WTC11 (cell line): ENCODE measurements at regions not wholly inside any gene's neighbourhood (a gene's known extent, or its start where the extent isn't known, plus 50 kb on each side); places are given as distances from the start of the nearest gene placed in this dataset.

ENCODE experiments used
- ATAC-seq: fragments of 200-7000 bp; cut with Tn5 transposase; 2 replicates; pipeline ENCODE4 v1.10.0; 2021; ENCODE audit warnings: mild to moderate bottlenecking, moderate library complexity
- CTCF ChIA-PET: fragments of 300-600 bp; sonication (Branson Sonifier 250); formaldehyde crosslinking; loops from one replicate; lab custom pipeline; 2021; ENCODE audit warnings: antibody characterized with exemption; lab: Charles Lee
- POLR2A ChIA-PET: fragments of 350-600 bp; sonication (Branson Sonifier 250); formaldehyde crosslinking; loops from one replicate; lab custom pipeline; 2021; ENCODE audit warnings: antibody characterized with exemption; lab: Charles Lee
- DNase-seq: peaks from one replicate; pipeline ENCODE4 v3.0.0; 2021; ENCODE audit warnings: low spot score
- H3K27ac Mint-ChIP-seq: 2 replicates; pipeline ENCODE4 v1.8.0; 2021; ENCODE audit warnings: mixed read lengths
- H3K27me3 Mint-ChIP-seq: 2 replicates; pipeline ENCODE4 v1.8.0; 2021; ENCODE audit warnings: low read depth, mild to moderate bottlenecking, moderate library complexity, mixed read lengths
- H3K36me3 Mint-ChIP-seq: 2 replicates; pipeline ENCODE4 v1.8.0; 2021; ENCODE audit warnings: mixed read lengths
- H3K4me1 Mint-ChIP-seq: 2 replicates; pipeline ENCODE4 v1.8.0; 2022; ENCODE audit warnings: mixed read lengths
- H3K4me3 Mint-ChIP-seq: 2 replicates; pipeline ENCODE4 v1.8.0; 2021; ENCODE audit warnings: mild to moderate bottlenecking, moderate library complexity, mixed read lengths
- H3K9me3 Mint-ChIP-seq: 2 replicates; pipeline ENCODE4 v1.8.0; 2021; ENCODE audit warnings: mixed read lengths
- ATF6 ChIP-seq: sonication (generic); formaldehyde crosslinking; IDR thresholded peaks from 2 replicates; pipeline ENCODE4 v1.8.1; 2023; ENCODE audit warnings: mild to moderate bottlenecking, missing genetic modification reagents
- FOXK1 ChIP-seq: sonication (generic); formaldehyde crosslinking; IDR thresholded peaks from 2 replicates; pipeline ENCODE4 v1.8.0; 2022; ENCODE audit warnings: mild to moderate bottlenecking, moderate library complexity, missing genetic modification reagents
- HMGA2 ChIP-seq: fragments of 250-450 bp; sonication (Bioruptor Pico); IDR thresholded peaks from 2 replicates; pipeline ENCODE4 v1.4.0; 2021; ENCODE audit warnings: mild to moderate bottlenecking, moderate library complexity
- HMGXB4 ChIP-seq: sonication (generic); formaldehyde crosslinking; IDR thresholded peaks from 2 replicates; pipeline ENCODE4 v1.8.1; 2023; ENCODE audit warnings: mild to moderate bottlenecking, moderate library complexity, missing genetic modification reagents
- KAT7 ChIP-seq: sonication (generic); formaldehyde crosslinking; IDR thresholded peaks from 2 replicates; pipeline ENCODE4 v1.8.1; 2023; ENCODE audit warnings: missing genetic modification reagents, mild to moderate bottlenecking, borderline replicate concordance
- MXD4 ChIP-seq: fragments of 250-450 bp; sonication (Bioruptor Pico); IDR thresholded peaks from 2 replicates; pipeline ENCODE4 v1.8.0; 2021; ENCODE audit warnings: mild to moderate bottlenecking, moderate library complexity, borderline replicate concordance
- MYBL2 ChIP-seq: sonication (generic); formaldehyde crosslinking; IDR thresholded peaks from 2 replicates; pipeline ENCODE4 v1.8.1; 2023; ENCODE audit warnings: mild to moderate bottlenecking, moderate library complexity, missing genetic modification reagents
- NFE2L1 ChIP-seq: sonication (generic); formaldehyde crosslinking; IDR thresholded peaks from 2 replicates; pipeline ENCODE4 v1.8.1; 2023; ENCODE audit warnings: missing genetic modification reagents
- NR1H2 ChIP-seq: sonication (generic); formaldehyde crosslinking; IDR thresholded peaks from 2 replicates; pipeline ENCODE4 v1.9.0; 2021; ENCODE audit warnings: mild to moderate bottlenecking, moderate library complexity, missing genetic modification reagents
- NR2C2 ChIP-seq: sonication (generic); formaldehyde crosslinking; IDR thresholded peaks from 2 replicates; pipeline ENCODE4 v1.8.0; 2022; ENCODE audit warnings: mild to moderate bottlenecking, missing genetic modification reagents
- PREB ChIP-seq: sonication (generic); formaldehyde crosslinking; IDR thresholded peaks from 2 replicates; pipeline ENCODE4 v1.8.1; 2022; ENCODE audit warnings: mild to moderate bottlenecking, missing genetic modification reagents, moderate library complexity, borderline replicate concordance
- PRRX2 ChIP-seq: fragments of 250-450 bp; sonication (Bioruptor Pico); IDR thresholded peaks from 2 replicates; pipeline ENCODE4 v1.8.0; 2021; ENCODE audit warnings: mild to moderate bottlenecking
- RELA ChIP-seq: sonication (generic); formaldehyde crosslinking; IDR thresholded peaks from 2 replicates; pipeline ENCODE4 v1.8.1; 2022; ENCODE audit warnings: missing genetic modification reagents, mild to moderate bottlenecking, borderline replicate concordance
- SMAD3 ChIP-seq: sonication (generic); formaldehyde crosslinking; IDR thresholded peaks from 2 replicates; pipeline ENCODE4 v1.8.0; 2022; ENCODE audit warnings: missing genetic modification reagents, mild to moderate bottlenecking, borderline replicate concordance
- TP53 ChIP-seq: sonication (generic); formaldehyde crosslinking; IDR thresholded peaks from 2 replicates; pipeline ENCODE4 v1.8.1; 2023; ENCODE audit warnings: mild to moderate bottlenecking, missing genetic modification reagents
- ZNF219 ChIP-seq: sonication (generic); formaldehyde crosslinking; IDR thresholded peaks from 2 replicates; pipeline ENCODE4 v1.8.0; 2023; ENCODE audit warnings: missing genetic modification reagents, mild to moderate bottlenecking, borderline replicate concordance
- ZNF263 ChIP-seq: sonication (generic); formaldehyde crosslinking; IDR thresholded peaks from 2 replicates; pipeline ENCODE4 v1.8.1; 2022; ENCODE audit warnings: low read depth, mild to moderate bottlenecking, moderate library complexity, missing genetic modification reagents
- ZNF281 ChIP-seq: sonication (generic); formaldehyde crosslinking; IDR thresholded peaks from 2 replicates; pipeline ENCODE4 v1.8.0; 2023; ENCODE audit warnings: mild to moderate bottlenecking, missing genetic modification reagents
- TF ChIP-seq, protein P1 (sequence below): sonication (generic); formaldehyde crosslinking; IDR thresholded peaks from 2 replicates; pipeline ENCODE4 v1.8.1; 2023; ENCODE audit warnings: mild to moderate bottlenecking, missing genetic modification reagents, moderate library complexity
- TF ChIP-seq, protein P2 (sequence below): sonication (generic); formaldehyde crosslinking; IDR thresholded peaks from 2 replicates; pipeline ENCODE4 v1.8.1; 2022; ENCODE audit warnings: mild to moderate bottlenecking, moderate library complexity, missing genetic modification reagents
- TF ChIP-seq, protein P3 (sequence below): sonication (generic); formaldehyde crosslinking; IDR thresholded peaks from 2 replicates; pipeline ENCODE4 v1.8.1; 2022; ENCODE audit warnings: missing genetic modification reagents, borderline replicate concordance
- TF ChIP-seq, protein P4 (sequence below): fragments of 250-450 bp; sonication (Bioruptor Pico); IDR thresholded peaks from 2 replicates; pipeline ENCODE4 v1.9.0; 2021; ENCODE audit warnings: mild to moderate bottlenecking

DNA sequence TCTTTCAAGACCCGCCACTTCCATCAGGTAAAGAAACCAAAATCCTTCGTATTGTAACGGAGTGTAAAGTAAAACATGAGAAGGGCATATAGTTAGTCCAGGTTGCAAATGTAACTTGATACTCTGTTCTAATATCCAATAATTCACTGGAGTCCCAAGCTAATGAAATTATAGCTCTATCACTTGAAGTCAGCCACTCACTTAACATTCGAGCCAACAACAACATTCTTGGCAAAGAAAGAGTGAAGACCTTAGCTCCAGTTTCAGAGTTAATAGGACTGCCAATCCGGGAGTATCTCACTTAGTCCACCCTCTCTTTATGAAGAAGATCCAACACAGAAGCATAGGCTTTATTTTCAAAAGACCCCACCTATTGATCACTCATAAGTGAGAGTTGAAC, 298.0 kb upstream of the SOX11 start:
- no peak overlapping the region for H3K27ac Mint-ChIP-seq
- TF ChIP-seq, protein P1, sequence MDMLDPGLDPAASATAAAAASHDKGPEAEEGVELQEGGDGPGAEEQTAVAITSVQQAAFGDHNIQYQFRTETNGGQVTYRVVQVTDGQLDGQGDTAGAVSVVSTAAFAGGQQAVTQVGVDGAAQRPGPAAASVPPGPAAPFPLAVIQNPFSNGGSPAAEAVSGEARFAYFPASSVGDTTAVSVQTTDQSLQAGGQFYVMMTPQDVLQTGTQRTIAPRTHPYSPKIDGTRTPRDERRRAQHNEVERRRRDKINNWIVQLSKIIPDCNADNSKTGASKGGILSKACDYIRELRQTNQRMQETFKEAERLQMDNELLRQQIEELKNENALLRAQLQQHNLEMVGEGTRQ, result no peak
- no peak for TF ChIP-seq NR1H2
- no peak for TF ChIP-seq MXD4 (CRISPR knock-in tag)
- TF ChIP-seq RELA, result no peak
- no peak for TF ChIP-seq HMGA2 (CRISPR knock-in tag)
- no peak for TF ChIP-seq FOXK1 (CRISPR knock-in tag)
- TF ChIP-seq, protein P2, sequence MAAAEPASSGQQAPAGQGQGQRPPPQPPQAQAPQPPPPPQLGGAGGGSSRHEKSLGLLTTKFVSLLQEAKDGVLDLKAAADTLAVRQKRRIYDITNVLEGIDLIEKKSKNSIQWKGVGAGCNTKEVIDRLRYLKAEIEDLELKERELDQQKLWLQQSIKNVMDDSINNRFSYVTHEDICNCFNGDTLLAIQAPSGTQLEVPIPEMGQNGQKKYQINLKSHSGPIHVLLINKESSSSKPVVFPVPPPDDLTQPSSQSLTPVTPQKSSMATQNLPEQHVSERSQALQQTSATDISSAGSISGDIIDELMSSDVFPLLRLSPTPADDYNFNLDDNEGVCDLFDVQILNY (CRISPR knock-in tag), result no peak
- TF ChIP-seq PRRX2 (CRISPR knock-in tag), result no peak
- TF ChIP-seq, protein P3, sequence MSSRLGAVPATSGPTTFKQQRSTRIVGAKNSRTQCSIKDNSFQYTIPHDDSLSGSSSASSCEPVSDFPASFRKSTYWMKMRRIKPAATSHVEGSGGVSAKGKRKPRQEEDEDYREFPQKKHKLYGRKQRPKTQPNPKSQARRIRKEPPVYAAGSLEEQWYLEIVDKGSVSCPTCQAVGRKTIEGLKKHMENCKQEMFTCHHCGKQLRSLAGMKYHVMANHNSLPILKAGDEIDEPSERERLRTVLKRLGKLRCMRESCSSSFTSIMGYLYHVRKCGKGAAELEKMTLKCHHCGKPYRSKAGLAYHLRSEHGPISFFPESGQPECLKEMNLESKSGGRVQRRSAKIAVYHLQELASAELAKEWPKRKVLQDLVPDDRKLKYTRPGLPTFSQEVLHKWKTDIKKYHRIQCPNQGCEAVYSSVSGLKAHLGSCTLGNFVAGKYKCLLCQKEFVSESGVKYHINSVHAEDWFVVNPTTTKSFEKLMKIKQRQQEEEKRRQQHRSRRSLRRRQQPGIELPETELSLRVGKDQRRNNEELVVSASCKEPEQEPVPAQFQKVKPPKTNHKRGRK (CRISPR knock-in tag), result no peak
- no peak for TF ChIP-seq ZNF219 (CRISPR knock-in tag)
- TF ChIP-seq, protein P4, sequence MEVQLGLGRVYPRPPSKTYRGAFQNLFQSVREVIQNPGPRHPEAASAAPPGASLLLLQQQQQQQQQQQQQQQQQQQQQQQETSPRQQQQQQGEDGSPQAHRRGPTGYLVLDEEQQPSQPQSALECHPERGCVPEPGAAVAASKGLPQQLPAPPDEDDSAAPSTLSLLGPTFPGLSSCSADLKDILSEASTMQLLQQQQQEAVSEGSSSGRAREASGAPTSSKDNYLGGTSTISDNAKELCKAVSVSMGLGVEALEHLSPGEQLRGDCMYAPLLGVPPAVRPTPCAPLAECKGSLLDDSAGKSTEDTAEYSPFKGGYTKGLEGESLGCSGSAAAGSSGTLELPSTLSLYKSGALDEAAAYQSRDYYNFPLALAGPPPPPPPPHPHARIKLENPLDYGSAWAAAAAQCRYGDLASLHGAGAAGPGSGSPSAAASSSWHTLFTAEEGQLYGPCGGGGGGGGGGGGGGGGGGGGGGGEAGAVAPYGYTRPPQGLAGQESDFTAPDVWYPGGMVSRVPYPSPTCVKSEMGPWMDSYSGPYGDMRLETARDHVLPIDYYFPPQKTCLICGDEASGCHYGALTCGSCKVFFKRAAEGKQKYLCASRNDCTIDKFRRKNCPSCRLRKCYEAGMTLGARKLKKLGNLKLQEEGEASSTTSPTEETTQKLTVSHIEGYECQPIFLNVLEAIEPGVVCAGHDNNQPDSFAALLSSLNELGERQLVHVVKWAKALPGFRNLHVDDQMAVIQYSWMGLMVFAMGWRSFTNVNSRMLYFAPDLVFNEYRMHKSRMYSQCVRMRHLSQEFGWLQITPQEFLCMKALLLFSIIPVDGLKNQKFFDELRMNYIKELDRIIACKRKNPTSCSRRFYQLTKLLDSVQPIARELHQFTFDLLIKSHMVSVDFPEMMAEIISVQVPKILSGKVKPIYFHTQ (CRISPR knock-in tag), result no peak
- TF ChIP-seq ATF6, result no peak
- TF ChIP-seq SMAD3, result no peak
- no peak for TF ChIP-seq KAT7 (CRISPR knock-in tag)
- H3K4me3 Mint-ChIP-seq, result no peak overlapping the region
- H3K27me3 Mint-ChIP-seq, result peaks cover 6% of the 10 kb centered on the region; the same call in 1 of the 2 replicates
- DNase-seq (no peak), ATAC-seq (no peak)
- peaks cover 73% of the 10 kb centered on the region for H3K36me3 Mint-ChIP-seq
- H3K9me3 Mint-ChIP-seq, result peaks cover 81% of the 10 kb centered on the region
- H3K4me1 Mint-ChIP-seq, result no peaks in the 10 kb centered on the region
- ChIA-PET POLR2A (no interaction called here), CTCF (no interaction called here)

- no peak for DNase-seq
- peaks cover 67% of the 10 kb centered on the region for H3K36me3 Mint-ChIP-seq
- POLR2A ChIA-PET, result no interaction called here
- H3K27ac Mint-ChIP-seq, result no peak overlapping the region
- no peaks in the 10 kb centered on the region for H3K4me1 Mint-ChIP-seq
- H3K4me3 Mint-ChIP-seq, result no peak overlapping the region
- peaks cover 84% of the 10 kb centered on the region for H3K9me3 Mint-ChIP-seq
- CTCF ChIA-PET, result no interaction called here
- ATAC-seq, result no peak
- H3K27me3 Mint-ChIP-seq, result peaks cover 10% of the 10 kb centered on the region
- TF ChIP-seq ZNF281 (CRISPR knock-in tag), result no peak
- TF ChIP-seq TP53, result no peak
- no peak for TF ChIP-seq NR1H2
- no peak for TF ChIP-seq NR2C2 (CRISPR knock-in tag)
- TF ChIP-seq ZNF263 (CRISPR knock-in tag), result no peak
- TF ChIP-seq MYBL2, result no peak
- no peak for TF ChIP-seq HMGXB4 (CRISPR knock-in tag)
- TF ChIP-seq PREB, result no peak
- no peak for TF ChIP-seq NFE2L1 (CRISPR knock-in tag)
Observed at GRCh38 chr2:5401115-5401657, 291.0 kb upstream of the SOX11 start.
